ENCODE measurements at regions not wholly inside any gene's neighbourhood (a gene's known extent, or its start where the extent isn't known, plus 50 kb on each side); places are given as distances from the start of the nearest gene placed in this dataset.

- DNase-seq (ENCODE audit: low read depth) = no peak
- H3K4me1 ChIP-seq (ENCODE audit: control insufficient read depth, insufficient read depth, low read length) = no peaks in the 10 kb centered on the region
- H3K9ac ChIP-seq (ENCODE audit: low read length) = no peak overlapping the region
- H3K27me3 ChIP-seq (replicated peaks; ENCODE audit: control insufficient read depth, insufficient read depth, low read length) = no peaks in the 10 kb centered on the region
- no peak overlapping the region for H3K4me3 ChIP-seq (ENCODE audit: low read length)
- H3K9me3 ChIP-seq (ENCODE audit: control insufficient read depth, low read length) = no peaks in the 10 kb centered on the region
- no peaks in the 10 kb centered on the region for H3K36me3 ChIP-seq (ENCODE audit: control insufficient read depth, insufficient read depth, low read length, severe bottlenecking)
Observed at GRCh38 chr2:104043864-104044263, 810.1 kb upstream of the POU3F3 start.

- peaks cover 5% of the 10 kb centered on the region for H3K4me1 ChIP-seq (ENCODE audit: control insufficient read depth, insufficient read depth, low read length)
- DNase-seq (ENCODE audit: low read depth) = no peak
- H3K9ac ChIP-seq (ENCODE audit: low read length) = no peak overlapping the region
- H3K36me3 ChIP-seq (ENCODE audit: control insufficient read depth, insufficient read depth, low read length, severe bottlenecking) = no peaks in the 10 kb centered on the region
- H3K27me3 ChIP-seq (replicated peaks; ENCODE audit: control insufficient read depth, insufficient read depth, low read length) = no peaks in the 10 kb centered on the region
- no peaks in the 10 kb centered on the region for H3K9me3 ChIP-seq (ENCODE audit: control insufficient read depth, low read length)
- H3K4me3 ChIP-seq (ENCODE audit: low read length) = no peak overlapping the region
Observed at GRCh38 chr2:104045071-104045470, 808.8 kb upstream of the POU3F3 start.

- Histone ChIP-seq H3K4me3 (ENCODE audit: low read length) (no peak overlapping the region), H3K36me3 (ENCODE audit: control insufficient read depth, insufficient read depth, low read length, severe bottlenecking) (no peaks in the 10 kb centered on the region), H3K9ac (ENCODE audit: low read length) (no peak overlapping the region), H3K4me1 (ENCODE audit: control insufficient read depth, insufficient read depth, low read length) (peaks cover 5% of the 10 kb centered on the region), H3K27me3 (replicated peaks; ENCODE audit: control insufficient read depth, insufficient read depth, low read length) (no peaks in the 10 kb centered on the region), H3K9me3 (ENCODE audit: control insufficient read depth, low read length) (no peaks in the 10 kb centered on the region)
- DNase-seq (ENCODE audit: low read depth) = no peak
Observed at GRCh38 chr2:104046466-104046865, 807.4 kb upstream of the POU3F3 start.

- H3K9ac ChIP-seq (ENCODE audit: low read length) = no peak overlapping the region
- peaks cover 5% of the 10 kb centered on the region for H3K4me1 ChIP-seq (ENCODE audit: control insufficient read depth, insufficient read depth, low read length)
- H3K4me3 ChIP-seq (ENCODE audit: low read length) = no peak overlapping the region
- no peak for DNase-seq (ENCODE audit: low read depth)
- H3K9me3 ChIP-seq (ENCODE audit: control insufficient read depth, low read length) = no peaks in the 10 kb centered on the region
- no peaks in the 10 kb centered on the region for H3K27me3 ChIP-seq (replicated peaks; ENCODE audit: control insufficient read depth, insufficient read depth, low read length)
- H3K36me3 ChIP-seq (ENCODE audit: control insufficient read depth, insufficient read depth, low read length, severe bottlenecking) = no peaks in the 10 kb centered on the region
Observed at GRCh38 chr2:104047516-104047915, 806.4 kb upstream of the POU3F3 start.

GRCh38 chr2:104049438-104049837, 804.5 kb upstream of the POU3F3 start:
- no peak for DNase-seq (ENCODE audit: low read depth)
- no peaks in the 10 kb centered on the region for H3K27me3 ChIP-seq (replicated peaks; ENCODE audit: control insufficient read depth, insufficient read depth, low read length)
- no peaks in the 10 kb centered on the region for H3K36me3 ChIP-seq (ENCODE audit: control insufficient read depth, insufficient read depth, low read length, severe bottlenecking)
- H3K9ac ChIP-seq (ENCODE audit: low read length) = no peak overlapping the region
- H3K4me3 ChIP-seq (ENCODE audit: low read length) = no peak overlapping the region
- H3K9me3 ChIP-seq (ENCODE audit: control insufficient read depth, low read length) = no peaks in the 10 kb centered on the region
- peaks cover 5% of the 10 kb centered on the region for H3K4me1 ChIP-seq (ENCODE audit: control insufficient read depth, insufficient read depth, low read length)

- DNase-seq (ENCODE audit: low read depth) = no peak
- H3K27me3 ChIP-seq (replicated peaks; ENCODE audit: control insufficient read depth, insufficient read depth, low read length) = no peaks in the 10 kb centered on the region
- H3K36me3 ChIP-seq (ENCODE audit: control insufficient read depth, insufficient read depth, low read length, severe bottlenecking) = no peaks in the 10 kb centered on the region
- peaks cover 5% of the 10 kb centered on the region for H3K4me1 ChIP-seq (ENCODE audit: control insufficient read depth, insufficient read depth, low read length)
- H3K9ac ChIP-seq (ENCODE audit: low read length) = no peak overlapping the region
- no peak overlapping the region for H3K4me3 ChIP-seq (ENCODE audit: low read length)
- H3K9me3 ChIP-seq (ENCODE audit: control insufficient read depth, low read length) = no peaks in the 10 kb centered on the region
Observed at GRCh38 chr2:104049981-104050380, 803.9 kb upstream of the POU3F3 start.

GRCh38 chr2:104050656-104051242, 803.2 kb upstream of the POU3F3 start:
- Histone ChIP-seq H3K27me3 (replicated peaks; ENCODE audit: control insufficient read depth, insufficient read depth, low read length) (no peaks in the 10 kb centered on the region), H3K9me3 (ENCODE audit: control insufficient read depth, low read length) (no peaks in the 10 kb centered on the region), H3K9ac (ENCODE audit: low read length) (no peak overlapping the region), H3K4me1 (ENCODE audit: control insufficient read depth, insufficient read depth, low read length) (peaks cover 5% of the 10 kb centered on the region), H3K36me3 (ENCODE audit: control insufficient read depth, insufficient read depth, low read length, severe bottlenecking) (no peaks in the 10 kb centered on the region), H3K4me3 (ENCODE audit: low read length) (no peak overlapping the region)
- DNase-seq (ENCODE audit: low read depth) = no peak

GRCh38 chr2:104051766-104052165, 802.1 kb upstream of the POU3F3 start:
- Histone ChIP-seq H3K4me1 (ENCODE audit: control insufficient read depth, insufficient read depth, low read length) (peaks cover 5% of the 10 kb centered on the region), H3K4me3 (ENCODE audit: low read length) (no peak overlapping the region), H3K27me3 (replicated peaks; ENCODE audit: control insufficient read depth, insufficient read depth, low read length) (no peaks in the 10 kb centered on the region), H3K36me3 (ENCODE audit: control insufficient read depth, insufficient read depth, low read length, severe bottlenecking) (no peaks in the 10 kb centered on the region), H3K9ac (ENCODE audit: low read length) (no peak overlapping the region), H3K9me3 (ENCODE audit: control insufficient read depth, low read length) (no peaks in the 10 kb centered on the region)
- no peak for DNase-seq (ENCODE audit: low read depth)

GRCh38 chr2:104052356-104052755, 801.6 kb upstream of the POU3F3 start:
- no peak overlapping the region for H3K4me3 ChIP-seq (ENCODE audit: low read length)
- H3K36me3 ChIP-seq (ENCODE audit: control insufficient read depth, insufficient read depth, low read length, severe bottlenecking) = no peaks in the 10 kb centered on the region
- H3K9me3 ChIP-seq (ENCODE audit: control insufficient read depth, low read length) = no peaks in the 10 kb centered on the region
- peaks cover 5% of the 10 kb centered on the region for H3K4me1 ChIP-seq (ENCODE audit: control insufficient read depth, insufficient read depth, low read length)
- no peak for DNase-seq (ENCODE audit: low read depth)
- H3K27me3 ChIP-seq (replicated peaks; ENCODE audit: control insufficient read depth, insufficient read depth, low read length) = no peaks in the 10 kb centered on the region
- no peak overlapping the region for H3K9ac ChIP-seq (ENCODE audit: low read length)

GRCh38 chr2:104056451-104056850, 797.5 kb upstream of the POU3F3 start:
- Histone ChIP-seq H3K9me3 (ENCODE audit: control insufficient read depth, low read length) (peaks cover 9% of the 10 kb centered on the region), H3K9ac (ENCODE audit: low read length) (no peak overlapping the region), H3K27me3 (replicated peaks; ENCODE audit: control insufficient read depth, insufficient read depth, low read length) (no peaks in the 10 kb centered on the region), H3K36me3 (ENCODE audit: control insufficient read depth, insufficient read depth, low read length, severe bottlenecking) (no peaks in the 10 kb centered on the region), H3K4me1 (ENCODE audit: control insufficient read depth, insufficient read depth, low read length) (no peaks in the 10 kb centered on the region), H3K4me3 (ENCODE audit: low read length) (no peak overlapping the region)
- DNase-seq (ENCODE audit: low read depth) = no peak

- H3K9ac ChIP-seq (ENCODE audit: low read length) = no peak overlapping the region
- DNase-seq (ENCODE audit: low read depth) = no peak
- H3K36me3 ChIP-seq (ENCODE audit: control insufficient read depth, insufficient read depth, low read length, severe bottlenecking) = no peaks in the 10 kb centered on the region
- H3K27me3 ChIP-seq (replicated peaks; ENCODE audit: control insufficient read depth, insufficient read depth, low read length) = no peaks in the 10 kb centered on the region
- no peaks in the 10 kb centered on the region for H3K4me1 ChIP-seq (ENCODE audit: control insufficient read depth, insufficient read depth, low read length)
- no peak overlapping the region for H3K4me3 ChIP-seq (ENCODE audit: low read length)
- peaks cover 6% of the 10 kb centered on the region for H3K9me3 ChIP-seq (ENCODE audit: control insufficient read depth, low read length)
Observed at GRCh38 chr2:104068665-104069064, 785.2 kb upstream of the POU3F3 start.

- H3K4me1 ChIP-seq (ENCODE audit: control insufficient read depth, insufficient read depth, low read length) = no peaks in the 10 kb centered on the region
- H3K4me3 ChIP-seq (ENCODE audit: low read length) = no peak overlapping the region
- DNase-seq (ENCODE audit: low read depth) = no peak
- H3K27me3 ChIP-seq (replicated peaks; ENCODE audit: control insufficient read depth, insufficient read depth, low read length) = no peaks in the 10 kb centered on the region
- H3K9ac ChIP-seq (ENCODE audit: low read length) = no peak overlapping the region
- no peaks in the 10 kb centered on the region for H3K9me3 ChIP-seq (ENCODE audit: control insufficient read depth, low read length)
- no peaks in the 10 kb centered on the region for H3K36me3 ChIP-seq (ENCODE audit: control insufficient read depth, insufficient read depth, low read length, severe bottlenecking)
Observed at GRCh38 chr2:104077573-104077972, 776.3 kb upstream of the POU3F3 start.
